ENCODE measurements at regions not wholly inside any gene's neighbourhood (a gene's known extent, or its start where the extent isn't known, plus 50 kb on each side); places are given as distances from the start of the nearest gene placed in this dataset.

GRCh38 chr2:6202756-6203155 is 510.6 kb downstream of the SOX11 start:
- Mint-ChIP-seq H3K27me3 (ENCODE audit: low read depth) (no peaks in the 10 kb centered on the region), H3K27ac (no peak overlapping the region)
- H4K91ac ChIP-seq (ENCODE audit: insufficient read length, low read depth, low read length): no peak overlapping the region

More at GRCh38 chr2:6202756-6203155, 510.6 kb downstream of the SOX11 start:
- H3K23ac ChIP-seq (ENCODE audit: insufficient read length, low read depth, low read length): no peak overlapping the region
- H3K27ac ChIP-seq (ENCODE audit: insufficient read length, low read depth, low read length): no peak overlapping the region
- no peak overlapping the region for H2BK5ac ChIP-seq (ENCODE audit: insufficient read length, low read length)
- Mint-ChIP-seq H3K4me3 (no peak overlapping the region), H3K9me3 (peaks cover 13 to 14% of the 10 kb centered on the region in 2 experiments), H3K4me1 (no peaks in the 10 kb centered on the region), H3K36me3 (ENCODE audit: insufficient read depth in 1 of 3, low read depth in 3 of 3) (peaks cover 0 to 11% (median 6%) of the 10 kb centered on the region in 3 experiments; a peak in 4 of 7 replicates)
- H3K9me3 ChIP-seq (ENCODE audit: control insufficient read depth, low read depth, low read length): no peaks in the 10 kb centered on the region
- TF ChIP-seq CTCF (conservative IDR thresholded peaks at IDR 0.05): no peak
- no peak overlapping the region for H3K4me2 ChIP-seq (ENCODE audit: insufficient read depth, insufficient read length, low read length)
- H3K79me1 ChIP-seq (ENCODE audit: insufficient read depth, low read depth, low read length, poor library complexity, severe bottlenecking): no peaks in the 10 kb centered on the region
- no peak overlapping the region for H4K8ac ChIP-seq (replicated peaks; ENCODE audit: insufficient read length, low read depth, low read length)
- no peaks in the 10 kb centered on the region for H3K23me2 ChIP-seq (ENCODE audit: insufficient read length, low read depth, low read length, poor library complexity, severe bottlenecking)
- H3K4me1 ChIP-seq (ENCODE audit: insufficient read depth, low read length): no peaks in the 10 kb centered on the region
- H3K18ac ChIP-seq (ENCODE audit: insufficient read length, low read depth, low read length): no peak overlapping the region
- no peaks in the 10 kb centered on the region for H3K79me2 ChIP-seq (ENCODE audit: insufficient read depth, low read length)
- H3K9ac ChIP-seq (ENCODE audit: extremely low read depth, insufficient read length, low read length): no peak overlapping the region
- H3K56ac ChIP-seq (ENCODE audit: insufficient read length, low read depth, low read length): no peak overlapping the region
- H2BK20ac ChIP-seq (ENCODE audit: low read depth, low read length, poor library complexity, severe bottlenecking): no peak overlapping the region
- DNase-seq: no peak
- no peak overlapping the region for H3K4ac ChIP-seq (ENCODE audit: low read depth, low read length)
- H4K5ac ChIP-seq (ENCODE audit: insufficient read length, low read depth, low read length): no peak overlapping the region
- H3K14ac ChIP-seq (ENCODE audit: insufficient read depth, low read length): no peak overlapping the region
- no CpG with 5 or more reads among the region's 5 CpGs for WGBS (ENCODE audit: extremely low coverage, insufficient read length, low lambda C conversion rate)
- H2BK15ac ChIP-seq (ENCODE audit: low read depth, low read length): no peak overlapping the region
- no peak overlapping the region for H2BK120ac ChIP-seq (ENCODE audit: low read depth, low read length, poor library complexity, severe bottlenecking)
- no peaks in the 10 kb centered on the region for H3K27me3 ChIP-seq (ENCODE audit: insufficient read depth, low read length)
- no peak overlapping the region for H2AFZ ChIP-seq (ENCODE audit: low read length)
- no peaks in the 10 kb centered on the region for H4K20me1 ChIP-seq (ENCODE audit: control insufficient read depth, insufficient read depth, insufficient read length)
- H3T11ph ChIP-seq (ENCODE audit: low read length): no peak overlapping the region
- no peak overlapping the region for H2AK5ac ChIP-seq (ENCODE audit: insufficient read length, low read length)
- no peak overlapping the region for H2BK12ac ChIP-seq (ENCODE audit: insufficient read length, low read depth, low read length)

Measured in H9 (cell line).